ENCODE measurements at regions not wholly inside any gene's neighbourhood (a gene's known extent, or its start where the extent isn't known, plus 50 kb on each side); places are given as distances from the start of the nearest gene placed in this dataset.

- DNase-seq = no peak
- no peak overlapping the region for H3K27ac ChIP-seq
- intact Hi-C loops (cut with DNase I) = no loop called here
- TF ChIP-seq CTCF (IDR thresholded peaks at IDR 0.05) = no peak
- H3K4me3 ChIP-seq = no peak overlapping the region
- H3K36me3 ChIP-seq = no peaks in the 10 kb centered on the region
- H3K27me3 ChIP-seq = no peaks in the 10 kb centered on the region
- H3K9me3 ChIP-seq = no peaks in the 10 kb centered on the region
- no peaks in the 10 kb centered on the region for H3K4me1 ChIP-seq
- ATAC-seq = no peak
These were observed 525.3 kb downstream of the SUCLG1 start for GRCh38 chr2:83933749-83934148.

- TF ChIP-seq CTCF (IDR thresholded peaks at IDR 0.05) = no peak
- DNase-seq (no peak), ATAC-seq (no peak)
- Histone ChIP-seq H3K27ac (no peak overlapping the region), H3K4me1 (no peaks in the 10 kb centered on the region), H3K36me3 (no peaks in the 10 kb centered on the region), H3K27me3 (no peaks in the 10 kb centered on the region), H3K9me3 (peaks cover 0 to 5% of the 10 kb centered on the region in 2 donors), H3K4me3 (no peak overlapping the region)
- intact Hi-C loops (cut with DNase I) = no loop called here
These were observed 535.5 kb downstream of the SUCLG1 start for GRCh38 chr2:83923531-83923930.

DNA sequence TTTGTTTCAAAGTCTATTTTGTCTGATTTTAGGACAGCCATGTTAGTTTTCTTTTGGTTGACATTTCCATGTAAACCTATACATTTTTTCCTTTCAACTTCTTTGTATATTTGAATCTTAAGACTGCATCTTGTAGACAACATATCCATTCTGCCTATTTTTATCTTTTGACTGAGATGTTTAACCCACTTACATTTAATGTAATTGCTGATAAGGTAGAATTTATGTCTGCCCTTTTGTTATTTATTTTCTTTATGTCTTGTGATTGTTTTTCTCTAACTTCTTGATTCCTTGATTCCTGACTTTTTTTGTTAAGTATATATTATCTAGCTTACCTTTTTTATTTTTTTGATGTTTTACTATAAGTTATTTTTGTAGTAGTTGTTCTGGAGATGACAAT, 542.5 kb downstream of the SUCLG1 start:
- no peak for DNase-seq
- no peak for ATAC-seq
- intact Hi-C loops (cut with DNase I) = no loop called here
- H3K27me3 ChIP-seq = no peaks in the 10 kb centered on the region
- TF ChIP-seq CTCF (IDR thresholded peaks at IDR 0.05) = no peak
- no peaks in the 10 kb centered on the region for H3K4me1 ChIP-seq
- peaks cover 0 to 5% of the 10 kb centered on the region in 2 donors for H3K9me3 ChIP-seq
- no peaks in the 10 kb centered on the region for H3K36me3 ChIP-seq
- H3K27ac ChIP-seq = no peak overlapping the region
- no peak overlapping the region for H3K4me3 ChIP-seq

GRCh38 chr2:83915381-83915780, 543.7 kb downstream of the SUCLG1 start:
- ATAC-seq (no peak), DNase-seq (no peak)
- Histone ChIP-seq H3K4me3 (no peak overlapping the region), H3K27me3 (no peaks in the 10 kb centered on the region), H3K36me3 (no peaks in the 10 kb centered on the region), H3K9me3 (no peaks in the 10 kb centered on the region), H3K27ac (no peak overlapping the region), H3K4me1 (no peaks in the 10 kb centered on the region)
- TF ChIP-seq CTCF (IDR thresholded peaks at IDR 0.05) = no peak
- intact Hi-C loops (cut with DNase I) = no loop called here

DNA sequence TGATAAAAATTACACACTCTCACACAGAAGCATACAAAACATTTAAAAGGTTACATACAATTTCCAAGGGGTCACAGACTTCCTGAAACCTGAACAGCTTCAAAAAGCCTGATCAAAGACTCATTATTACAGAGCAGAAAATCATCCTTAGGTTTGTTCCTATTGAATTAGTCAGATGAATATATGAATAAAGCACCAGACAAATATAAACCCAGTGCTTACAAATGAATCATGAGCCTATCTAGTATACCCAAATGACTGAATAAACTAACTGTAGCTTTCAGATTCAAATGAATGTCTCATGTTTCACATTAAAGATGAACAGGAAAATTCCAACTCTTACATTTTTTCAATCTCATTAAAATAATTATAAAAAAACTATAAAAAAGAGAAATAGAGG, 550.3 kb downstream of the SUCLG1 start:
- intact Hi-C loops (cut with DNase I) = no loop called here
- Histone ChIP-seq H3K4me3 (no peak overlapping the region), H3K4me1 (no peaks in the 10 kb centered on the region), H3K27me3 (no peaks in the 10 kb centered on the region), H3K27ac (no peak overlapping the region), H3K9me3 (peaks cover 0 to 12% of the 10 kb centered on the region in 2 donors), H3K36me3 (no peaks in the 10 kb centered on the region)
- no peak for TF ChIP-seq CTCF (IDR thresholded peaks at IDR 0.05)
- no peak for ATAC-seq
- DNase-seq = no peak

All from left lung (tissue), 4 donors.